ENCODE measurements at regions not wholly inside any gene's neighbourhood (a gene's known extent, or its start where the extent isn't known, plus 50 kb on each side); places are given as distances from the start of the nearest gene placed in this dataset.

- ATAC-seq (ENCODE audit: insufficient number of reproducible peaks, low FRiP score, low read depth) (no peak), DNase-seq (ENCODE audit: low spot score) (no peak)
- no peak for TF ChIP-seq CTCF (IDR thresholded peaks at IDR 0.05)
- no peaks in the 10 kb centered on the region for H3K4me1 ChIP-seq (ENCODE audit: control insufficient read depth in 1 of 2, low read depth in 2 of 2)
- H3K4me3 ChIP-seq, result no peak overlapping the region
- H3K27me3 ChIP-seq (replicated peaks; ENCODE audit: insufficient read depth), result no peaks in the 10 kb centered on the region
- H3K27ac ChIP-seq, result no peak overlapping the region
- H3K9me3 ChIP-seq, result no peaks in the 10 kb centered on the region
- H3K36me3 ChIP-seq, result no peaks in the 10 kb centered on the region
Measured at GRCh38 chr3:84836961-84837360, 121.8 kb upstream of the CADM2 start.

GRCh38 chr3:84877092-84877491, 81.7 kb upstream of the CADM2 start:
- no peak for TF ChIP-seq CTCF (IDR thresholded peaks at IDR 0.05)
- H3K4me1 ChIP-seq (ENCODE audit: control insufficient read depth in 1 of 2, low read depth in 2 of 2), result no peaks in the 10 kb centered on the region
- H3K27me3 ChIP-seq (replicated peaks; ENCODE audit: insufficient read depth), result no peaks in the 10 kb centered on the region
- no peak overlapping the region for H3K4me3 ChIP-seq
- H3K36me3 ChIP-seq, result no peaks in the 10 kb centered on the region
- ATAC-seq (ENCODE audit: insufficient number of reproducible peaks, low FRiP score, low read depth) (no peak), DNase-seq (ENCODE audit: low spot score) (no peak)
- H3K9me3 ChIP-seq, result no peaks in the 10 kb centered on the region
- H3K27ac ChIP-seq, result no peak overlapping the region

DNA sequence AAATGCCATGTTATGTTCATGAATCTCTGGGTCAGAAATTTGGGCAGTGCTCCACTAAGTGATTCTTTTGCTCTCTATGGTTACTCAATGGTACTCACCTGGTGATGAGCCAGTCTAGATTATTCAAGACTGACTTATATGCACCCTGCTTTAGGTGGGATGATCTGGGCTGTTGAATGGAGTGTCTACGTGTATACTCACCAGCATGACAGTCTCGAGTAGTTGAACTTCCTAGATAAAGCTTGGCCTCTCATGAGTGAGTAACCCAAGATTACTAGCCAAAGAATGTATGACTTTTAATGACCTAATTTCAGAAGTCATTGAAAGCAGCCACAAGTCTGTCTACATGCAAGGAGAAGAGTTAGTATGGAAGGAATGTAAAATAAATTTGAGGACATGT, 77.5 kb upstream of the CADM2 start:
- Histone ChIP-seq H3K27me3 (replicated peaks; ENCODE audit: insufficient read depth) (no peaks in the 10 kb centered on the region), H3K4me3 (no peak overlapping the region), H3K27ac (no peak overlapping the region), H3K36me3 (no peaks in the 10 kb centered on the region), H3K4me1 (ENCODE audit: control insufficient read depth in 1 of 2, low read depth in 2 of 2) (no peaks in the 10 kb centered on the region), H3K9me3 (no peaks in the 10 kb centered on the region)
- no peak for TF ChIP-seq CTCF (IDR thresholded peaks at IDR 0.05)
- no peak for DNase-seq (ENCODE audit: low spot score)
- ATAC-seq (ENCODE audit: insufficient number of reproducible peaks, low FRiP score, low read depth), result no peak

- Histone ChIP-seq H3K36me3 (no peaks in the 10 kb centered on the region), H3K27me3 (replicated peaks; ENCODE audit: insufficient read depth) (no peaks in the 10 kb centered on the region), H3K4me3 (no peak overlapping the region), H3K9me3 (no peaks in the 10 kb centered on the region), H3K27ac (no peak overlapping the region), H3K4me1 (ENCODE audit: control insufficient read depth in 1 of 2, low read depth in 2 of 2) (no peaks in the 10 kb centered on the region)
- TF ChIP-seq CTCF (IDR thresholded peaks at IDR 0.05), result no peak
- DNase-seq (ENCODE audit: low spot score) (no peak), ATAC-seq (ENCODE audit: insufficient number of reproducible peaks, low FRiP score, low read depth) (no peak)
Measured at GRCh38 chr3:84885199-84885882, 73.4 kb upstream of the CADM2 start.

DNA sequence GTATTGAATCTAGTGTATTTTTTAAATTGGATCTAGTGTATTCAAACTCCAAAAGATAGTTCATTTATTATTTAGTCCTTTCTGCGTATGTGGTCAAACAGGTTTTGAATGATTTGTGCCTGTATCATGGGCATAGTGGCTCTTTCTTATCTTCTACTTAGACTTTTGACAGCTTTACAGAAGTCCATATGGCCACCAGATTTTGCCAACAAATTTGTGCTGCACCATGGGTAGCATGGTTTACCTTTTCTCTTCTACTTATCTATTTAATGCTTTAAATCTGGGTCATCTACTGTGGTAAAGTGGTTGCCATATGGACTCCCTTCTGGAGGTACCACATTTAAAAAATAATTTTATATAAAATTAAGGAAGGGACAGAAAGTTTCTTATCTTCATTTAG, 66.9 kb upstream of the CADM2 start:
- no peaks in the 10 kb centered on the region for H3K36me3 ChIP-seq
- H3K27ac ChIP-seq, result no peak overlapping the region
- ATAC-seq (ENCODE audit: insufficient number of reproducible peaks, low FRiP score, low read depth), result no peak
- no peaks in the 10 kb centered on the region for H3K4me1 ChIP-seq (ENCODE audit: control insufficient read depth in 1 of 2, low read depth in 2 of 2)
- TF ChIP-seq CTCF (IDR thresholded peaks at IDR 0.05), result no peak
- DNase-seq (ENCODE audit: low spot score), result no peak
- H3K4me3 ChIP-seq, result no peak overlapping the region
- no peaks in the 10 kb centered on the region for H3K9me3 ChIP-seq
- no peaks in the 10 kb centered on the region for H3K27me3 ChIP-seq (replicated peaks; ENCODE audit: insufficient read depth)

Data from thoracic aorta (tissue), 2 donors.